Kidney (tissue), 13 donors: ENCODE measurements at regions not wholly inside any gene's neighbourhood (a gene's known extent, or its start where the extent isn't known, plus 50 kb on each side); places are given as distances from the start of the nearest gene placed in this dataset.

Experiments
- DNase-seq, 5 donors: peaks; one replicate each; pipeline ENCODE4 v3.0.0-alpha.2; 2013 to 2020
- FAIRE-seq: peaks from 2 replicates; lab custom pipeline; 2012; peaks lifted over from hg19 to GRCh38; lab: Jason Lieb, UNC
- H3K27ac ChIP-seq, 2 donors: one replicate each; pipeline ENCODE4 v1.7.0; 2013; ENCODE audit warnings: low read depth in 2 of 2, low read length in 2 of 2, inconsistent platforms in 1 of 2
- H3K27me3 ChIP-seq: one replicate; pipeline ENCODE4 v1.7.1; 2013; ENCODE audit warnings: low read length, inconsistent platforms; ENCODE audit not compliant: control insufficient read depth, insufficient read depth
- H3K36me3 ChIP-seq, 3 donors: one replicate each; pipeline versions ENCODE4 v1.7.0 to v1.7.1; 2013; ENCODE audit warnings: low read length in 3 of 3, control low read depth in 1 of 3, inconsistent platforms in 1 of 3; ENCODE audit not compliant: insufficient read depth in 3 of 3, control insufficient read depth in 2 of 3
- H3K4me1 ChIP-seq, 3 donors: one replicate each; pipeline versions ENCODE4 v1.7.0 to v1.7.1; 2013; ENCODE audit warnings: low read length in 3 of 3, inconsistent platforms in 1 of 3, low read depth in 1 of 3; ENCODE audit not compliant: control insufficient read depth in 2 of 3, insufficient read depth in 2 of 3
- H3K4me3 ChIP-seq, 3 donors: one replicate each; pipeline versions ENCODE4 v1.7.0 to v1.8.1; 2013; ENCODE audit warnings: low read length in 3 of 3, control low read depth in 1 of 3, inconsistent platforms in 1 of 3
- H3K9ac ChIP-seq, 3 donors: one replicate each; pipeline versions ENCODE4 v1.7.0 to v1.7.1; 2013; ENCODE audit warnings: low read length in 3 of 3, control low read depth in 1 of 3, inconsistent platforms in 1 of 3
- H3K9me3 ChIP-seq, 3 donors: one replicate each; pipeline versions ENCODE4 v1.7.0 to v1.7.1; 2013; ENCODE audit warnings: low read length in 3 of 3, control low read depth in 1 of 3, inconsistent platforms in 1 of 3; ENCODE audit not compliant: control insufficient read depth in 2 of 3, insufficient read depth in 1 of 3
- CTCF ChIP-seq: IDR thresholded peaks from 3 replicates; pipeline ENCODE4 v1.5.1; 2012; ENCODE audit warnings: mild to moderate bottlenecking, moderate library complexity, borderline replicate concordance; ENCODE audit not compliant: insufficient read depth; ENCODE audit errors: extremely low read depth
- intact Hi-C: fragments of 100-400 bp; cut with DNase I; formaldehyde crosslinking; loops from one replicate; pipeline ENCODE4 v1.11.1; 2022
- donor health status: control.
- donor health status: control.
- donor health status: control.
- donor health status: control.
- donor health status: control.
- donor health status: DM: yes; HTN: yes; CAD: no.
- donor health status: Normal renal cell carcinoma (clear cell type).

- H3K27ac ChIP-seq, result peak overlapping the region in 1 of 2 donors; percentile 22
- no peak for FAIRE-seq
- H3K4me3 ChIP-seq, result no peak overlapping the region
- peak in 3 of 5 donors; percentile 34 to 63 (median 63) for DNase-seq
- intact Hi-C loops, result no loop called here
- no peak for TF ChIP-seq CTCF
- H3K9ac ChIP-seq, result peak overlapping the region in 1 of 3 donors; percentile 13
- H3K9me3 ChIP-seq, result no peaks in the 10 kb centered on the region
- no peaks in the 10 kb centered on the region for H3K27me3 ChIP-seq
- no peaks in the 10 kb centered on the region for H3K36me3 ChIP-seq
- H3K4me1 ChIP-seq, result peaks cover 0 to 14% (median 7%) of the 10 kb centered on the region in 3 donors
Observed at GRCh38 chr1:234771642-234772344, 161.8 kb upstream of the IRF2BP2 start.

- Histone ChIP-seq H3K27me3 (no peaks in the 10 kb centered on the region), H3K9me3 (no peaks in the 10 kb centered on the region), H3K36me3 (no peaks in the 10 kb centered on the region), H3K9ac (no peak overlapping the region), H3K4me3 (no peak overlapping the region), H3K4me1 (peaks cover 0 to 14% (median 7%) of the 10 kb centered on the region in 3 donors), H3K27ac (no peak overlapping the region)
- no peak for TF ChIP-seq CTCF
- intact Hi-C loops, result no loop called here
- FAIRE-seq, result no peak
- DNase-seq, result peak in 1 of 5 donors; percentile 22
Observed at GRCh38 chr1:234770924-234771540, 161.1 kb upstream of the IRF2BP2 start.

DNA sequence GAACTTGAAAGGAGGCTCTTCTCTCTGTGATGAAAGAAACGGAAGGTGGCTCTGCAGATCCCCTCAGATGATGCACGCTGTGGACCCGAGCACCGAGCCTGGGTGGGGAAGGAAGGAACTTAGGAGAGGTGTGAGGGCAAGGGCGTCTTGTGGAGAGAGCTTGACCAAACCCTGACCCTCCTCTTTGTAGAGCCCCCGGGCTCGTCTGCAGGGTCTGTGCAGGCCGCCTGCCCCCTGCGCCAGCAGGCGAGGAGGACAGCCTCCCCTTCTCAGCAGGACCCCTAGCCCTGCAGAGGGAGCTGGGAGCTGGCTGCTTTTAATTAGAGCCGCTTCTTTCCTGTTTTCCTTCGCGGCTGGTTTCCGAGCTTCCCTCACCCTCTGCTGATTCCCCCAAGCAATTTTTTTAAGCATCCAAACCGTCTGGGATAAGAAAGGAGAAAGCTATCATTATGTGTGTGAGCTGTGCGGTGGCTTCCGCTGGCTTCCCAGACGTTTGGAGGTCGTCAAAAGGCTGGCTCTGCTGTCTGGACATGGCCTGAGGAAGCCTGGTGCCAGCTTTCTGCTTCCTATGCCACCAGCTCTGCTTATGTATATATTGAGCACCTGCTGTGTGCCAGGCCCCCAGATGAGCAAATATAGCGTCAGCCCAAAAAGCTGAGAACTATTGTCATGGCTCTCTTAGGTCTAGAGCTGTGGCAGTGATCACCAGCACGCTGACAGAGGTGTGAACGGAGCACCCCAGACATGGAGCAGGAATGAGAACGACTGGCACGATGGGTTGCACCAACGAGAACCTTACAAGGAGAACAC lies 160.2 kb upstream of the IRF2BP2 start:
- FAIRE-seq, result no peak

More for the DNA sequence above, 160.2 kb upstream of the IRF2BP2 start:
- Histone ChIP-seq H3K4me3 (no peak overlapping the region), H3K9me3 (no peaks in the 10 kb centered on the region), H3K36me3 (no peaks in the 10 kb centered on the region), H3K27ac (no peak overlapping the region), H3K9ac (no peak overlapping the region), H3K27me3 (no peaks in the 10 kb centered on the region), H3K4me1 (peaks cover 0 to 14% (median 7%) of the 10 kb centered on the region in 3 donors)
- peak in 4 of 5 donors; percentile 63 to 87 (median 74) for DNase-seq
- TF ChIP-seq CTCF, result no peak
- intact Hi-C loops, result no loop called here
